ENCODE measurements at regions not wholly inside any gene's neighbourhood (a gene's known extent, or its start where the extent isn't known, plus 50 kb on each side); places are given as distances from the start of the nearest gene placed in this dataset.

DNA sequence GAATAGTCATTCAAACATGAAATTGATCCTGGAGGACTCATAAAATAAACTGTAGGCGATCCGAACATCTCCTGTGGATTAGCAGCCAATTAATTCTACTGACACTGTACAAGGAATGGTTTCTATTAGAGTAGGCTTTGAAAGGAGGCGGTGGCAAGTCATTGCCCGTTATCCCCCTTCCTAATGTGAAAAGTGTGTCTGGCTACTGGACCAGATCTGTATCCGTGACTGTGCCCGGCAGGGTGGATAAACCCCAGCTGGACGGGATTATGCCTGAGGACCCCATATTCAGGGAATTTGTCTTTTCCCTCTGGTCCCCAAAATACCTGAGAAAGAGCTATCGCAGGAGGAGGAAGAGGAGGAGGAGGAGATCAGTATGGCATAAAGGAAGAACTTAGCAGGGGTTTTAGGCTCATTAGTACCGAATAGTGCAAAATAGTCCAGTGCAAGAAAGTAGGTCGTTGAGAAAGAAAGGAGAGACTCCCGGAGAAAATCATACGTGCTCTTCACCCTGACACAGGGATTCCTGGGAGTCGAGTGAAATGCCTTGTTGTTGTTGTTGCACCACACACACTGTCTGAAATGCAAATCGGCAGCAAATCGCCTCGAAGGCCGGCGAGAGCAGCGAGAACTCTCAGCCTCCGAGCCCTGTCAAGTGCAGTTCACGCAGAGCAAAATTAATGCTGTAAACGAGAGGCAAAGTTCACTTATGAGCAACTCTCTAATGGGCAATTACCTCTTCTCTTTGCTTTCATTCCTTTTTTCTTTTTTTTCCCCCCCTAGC, 178.9 kb upstream of the ARID1B start:
- no peak overlapping the region for H2AFZ ChIP-seq (ENCODE audit: low read depth, low read length, poor library complexity, severe bottlenecking)
- no peaks in the 10 kb centered on the region for H3K36me3 ChIP-seq (ENCODE audit: control insufficient read depth in 1 of 2, insufficient read depth in 2 of 2, low read length in 2 of 2)
- no peaks in the 10 kb centered on the region for H3K9me3 ChIP-seq (ENCODE audit: control insufficient read depth in 1 of 2, insufficient read depth in 1 of 2, low read depth in 1 of 2, low read length in 2 of 2)
- no peaks in the 10 kb centered on the region for H4K20me1 ChIP-seq (ENCODE audit: insufficient read depth)
- no TSS peak for BruUV-seq (replicated peaks)
- no peaks in the 10 kb centered on the region for H3K27me3 ChIP-seq (ENCODE audit: insufficient read depth, low read length)
- no peaks in the 10 kb centered on the region for H3K79me2 ChIP-seq (ENCODE audit: insufficient read depth, low read length)
- CTCF ChIA-PET: no interaction called here
- no peak overlapping the region for H3K27ac ChIP-seq (ENCODE audit: low read depth, low read length)
- RAD21 ChIA-PET (ENCODE audit: low non-redundant PET in 1 of 2, low total read pairs in 2 of 2, uncharacterized antibody in 2 of 2, unreplicated experiment in 2 of 2): no interaction called here
- TF ChIP-seq POLR2AphosphoS5 (IDR thresholded peaks at IDR 0.05; ENCODE audit: low read depth, low read length) (no peak), FOSL1 (IDR thresholded peaks at IDR 0.05; ENCODE audit: low read depth) (no peak)
- ATAC-seq (no peak), DNase-seq (ENCODE audit: low read depth, low spot score) (no peak)
- intact Hi-C loops (cut with micrococcal nuclease): no loop called here
- no peaks in the 10 kb centered on the region for H3K4me1 ChIP-seq (ENCODE audit: control insufficient read depth in 1 of 2, insufficient read depth in 2 of 2, low read length in 2 of 2)
- no peak overlapping the region for H3K9ac ChIP-seq (ENCODE audit: low read length)
- no peaks in the 10 kb centered on the region for H3K9me2 ChIP-seq (ENCODE audit: insufficient read depth)
- H3K4me3 ChIP-seq (replicated peaks in 1 of 2; ENCODE audit: low read depth in 1 of 2, low read length in 2 of 2): no peak overlapping the region
- POLR2A ChIA-PET: no interaction called here
- H3K4me2 ChIP-seq (ENCODE audit: low read length): no peak overlapping the region

DNA sequence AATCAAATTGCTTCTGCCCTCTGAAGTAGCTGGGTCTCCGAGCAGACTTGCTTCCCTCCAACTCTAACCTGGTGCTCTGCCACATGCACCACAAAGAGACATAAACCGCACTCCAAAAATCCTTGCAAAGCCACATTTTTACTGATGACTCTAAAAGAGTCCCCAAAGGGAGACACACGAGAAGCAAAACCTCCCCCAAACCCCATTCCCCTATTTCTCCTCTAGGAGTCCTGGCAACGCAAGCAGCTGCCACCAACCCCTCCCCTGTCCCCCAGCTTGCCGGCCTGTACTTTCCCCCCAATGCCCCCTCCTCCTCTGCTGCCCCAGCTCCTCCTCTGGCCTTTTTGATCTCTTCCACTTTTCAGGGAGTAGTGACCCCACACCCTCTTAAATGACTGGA, 180.1 kb upstream of the ARID1B start:
- H3K9me3 ChIP-seq (ENCODE audit: control insufficient read depth in 1 of 2, insufficient read depth in 1 of 2, low read depth in 1 of 2, low read length in 2 of 2): no peaks in the 10 kb centered on the region
- intact Hi-C loops (cut with micrococcal nuclease): no loop called here
- H3K4me3 ChIP-seq (replicated peaks in 1 of 2; ENCODE audit: low read depth in 1 of 2, low read length in 2 of 2): no peak overlapping the region
- no peaks in the 10 kb centered on the region for H3K27me3 ChIP-seq (ENCODE audit: insufficient read depth, low read length)
- H3K9ac ChIP-seq (ENCODE audit: low read length): no peak overlapping the region
- CTCF ChIA-PET: no interaction called here
- no peak overlapping the region for H2AFZ ChIP-seq (ENCODE audit: low read depth, low read length, poor library complexity, severe bottlenecking)
- no peaks in the 10 kb centered on the region for H3K4me1 ChIP-seq (ENCODE audit: control insufficient read depth in 1 of 2, insufficient read depth in 2 of 2, low read length in 2 of 2)
- no TSS peak for BruUV-seq (replicated peaks)
- no peaks in the 10 kb centered on the region for H4K20me1 ChIP-seq (ENCODE audit: insufficient read depth)
- DNase-seq (ENCODE audit: low read depth, low spot score) (no peak), ATAC-seq (no peak)
- no peaks in the 10 kb centered on the region for H3K79me2 ChIP-seq (ENCODE audit: insufficient read depth, low read length)
- no peaks in the 10 kb centered on the region for H3K36me3 ChIP-seq (ENCODE audit: control insufficient read depth in 1 of 2, insufficient read depth in 2 of 2, low read length in 2 of 2)
- no peaks in the 10 kb centered on the region for H3K9me2 ChIP-seq (ENCODE audit: insufficient read depth)
- no peak overlapping the region for H3K4me2 ChIP-seq (ENCODE audit: low read length)
- H3K27ac ChIP-seq (ENCODE audit: low read depth, low read length): no peak overlapping the region
- POLR2A ChIA-PET: no interaction called here
- RAD21 ChIA-PET (ENCODE audit: low non-redundant PET in 1 of 2, low total read pairs in 2 of 2, uncharacterized antibody in 2 of 2, unreplicated experiment in 2 of 2): no interaction called here
- no peak for TF ChIP-seq CEBPB (IDR thresholded peaks at IDR 0.05; ENCODE audit: low read depth)
- TF ChIP-seq, protein P1, sequence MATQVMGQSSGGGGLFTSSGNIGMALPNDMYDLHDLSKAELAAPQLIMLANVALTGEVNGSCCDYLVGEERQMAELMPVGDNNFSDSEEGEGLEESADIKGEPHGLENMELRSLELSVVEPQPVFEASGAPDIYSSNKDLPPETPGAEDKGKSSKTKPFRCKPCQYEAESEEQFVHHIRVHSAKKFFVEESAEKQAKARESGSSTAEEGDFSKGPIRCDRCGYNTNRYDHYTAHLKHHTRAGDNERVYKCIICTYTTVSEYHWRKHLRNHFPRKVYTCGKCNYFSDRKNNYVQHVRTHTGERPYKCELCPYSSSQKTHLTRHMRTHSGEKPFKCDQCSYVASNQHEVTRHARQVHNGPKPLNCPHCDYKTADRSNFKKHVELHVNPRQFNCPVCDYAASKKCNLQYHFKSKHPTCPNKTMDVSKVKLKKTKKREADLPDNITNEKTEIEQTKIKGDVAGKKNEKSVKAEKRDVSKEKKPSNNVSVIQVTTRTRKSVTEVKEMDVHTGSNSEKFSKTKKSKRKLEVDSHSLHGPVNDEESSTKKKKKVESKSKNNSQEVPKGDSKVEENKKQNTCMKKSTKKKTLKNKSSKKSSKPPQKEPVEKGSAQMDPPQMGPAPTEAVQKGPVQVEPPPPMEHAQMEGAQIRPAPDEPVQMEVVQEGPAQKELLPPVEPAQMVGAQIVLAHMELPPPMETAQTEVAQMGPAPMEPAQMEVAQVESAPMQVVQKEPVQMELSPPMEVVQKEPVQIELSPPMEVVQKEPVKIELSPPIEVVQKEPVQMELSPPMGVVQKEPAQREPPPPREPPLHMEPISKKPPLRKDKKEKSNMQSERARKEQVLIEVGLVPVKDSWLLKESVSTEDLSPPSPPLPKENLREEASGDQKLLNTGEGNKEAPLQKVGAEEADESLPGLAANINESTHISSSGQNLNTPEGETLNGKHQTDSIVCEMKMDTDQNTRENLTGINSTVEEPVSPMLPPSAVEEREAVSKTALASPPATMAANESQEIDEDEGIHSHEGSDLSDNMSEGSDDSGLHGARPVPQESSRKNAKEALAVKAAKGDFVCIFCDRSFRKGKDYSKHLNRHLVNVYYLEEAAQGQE (IDR thresholded peaks at IDR 0.05; ENCODE audit: low read depth): no peak
- no peak for TF ChIP-seq SRF (IDR thresholded peaks at IDR 0.05; ENCODE audit: low read depth)
- no peak for TF ChIP-seq EGR1 (IDR thresholded peaks at IDR 0.05; ENCODE audit: low read depth)
- TF ChIP-seq, protein P2, sequence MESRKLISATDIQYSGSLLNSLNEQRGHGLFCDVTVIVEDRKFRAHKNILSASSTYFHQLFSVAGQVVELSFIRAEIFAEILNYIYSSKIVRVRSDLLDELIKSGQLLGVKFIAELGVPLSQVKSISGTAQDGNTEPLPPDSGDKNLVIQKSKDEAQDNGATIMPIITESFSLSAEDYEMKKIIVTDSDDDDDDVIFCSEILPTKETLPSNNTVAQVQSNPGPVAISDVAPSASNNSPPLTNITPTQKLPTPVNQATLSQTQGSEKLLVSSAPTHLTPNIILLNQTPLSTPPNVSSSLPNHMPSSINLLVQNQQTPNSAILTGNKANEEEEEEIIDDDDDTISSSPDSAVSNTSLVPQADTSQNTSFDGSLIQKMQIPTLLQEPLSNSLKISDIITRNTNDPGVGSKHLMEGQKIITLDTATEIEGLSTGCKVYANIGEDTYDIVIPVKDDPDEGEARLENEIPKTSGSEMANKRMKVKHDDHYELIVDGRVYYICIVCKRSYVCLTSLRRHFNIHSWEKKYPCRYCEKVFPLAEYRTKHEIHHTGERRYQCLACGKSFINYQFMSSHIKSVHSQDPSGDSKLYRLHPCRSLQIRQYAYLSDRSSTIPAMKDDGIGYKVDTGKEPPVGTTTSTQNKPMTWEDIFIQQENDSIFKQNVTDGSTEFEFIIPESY (IDR thresholded peaks at IDR 0.05; ENCODE audit: extremely low read depth, insufficient replicate concordance, low read length): no peak
- TF ChIP-seq POLR2A (IDR thresholded peaks at IDR 0.05; ENCODE audit: borderline replicate concordance, extremely low read depth, insufficient read depth, insufficient read length): no peak
- no peak for TF ChIP-seq SIN3A (IDR thresholded peaks at IDR 0.05; ENCODE audit: low read depth)
- TF ChIP-seq SP1 (IDR thresholded peaks at IDR 0.05; ENCODE audit: low read depth): no peak
- no peak for TF ChIP-seq ZFX (IDR thresholded peaks at IDR 0.05)
- TF ChIP-seq ZNF274 (IDR thresholded peaks at IDR 0.05; ENCODE audit: low read depth, low read length): no peak
- TF ChIP-seq TCF7L2 (IDR thresholded peaks at IDR 0.05; ENCODE audit: borderline replicate concordance, extremely low read depth, insufficient read depth, insufficient read length): no peak
- no peak for TF ChIP-seq EZH2 (IDR thresholded peaks at IDR 0.05)
- TF ChIP-seq, protein P3, sequence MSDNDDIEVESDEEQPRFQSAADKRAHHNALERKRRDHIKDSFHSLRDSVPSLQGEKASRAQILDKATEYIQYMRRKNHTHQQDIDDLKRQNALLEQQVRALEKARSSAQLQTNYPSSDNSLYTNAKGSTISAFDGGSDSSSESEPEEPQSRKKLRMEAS (IDR thresholded peaks at IDR 0.05): no peak
- no peak for TF ChIP-seq FOSL1 (IDR thresholded peaks at IDR 0.05; ENCODE audit: low read depth)
- TF ChIP-seq CBX3 (IDR thresholded peaks at IDR 0.05; ENCODE audit: low read depth): no peak
- no peak for TF ChIP-seq EZH2phosphoT487 (IDR thresholded peaks at IDR 0.05; ENCODE audit: borderline replicate concordance)
